Glomerular endothelial cell (primary cell): ENCODE measurements at regions not wholly inside any gene's neighbourhood (a gene's known extent, or its start where the extent isn't known, plus 50 kb on each side); places are given as distances from the start of the nearest gene placed in this dataset.
A peak's percentile ranks its signal among the peaks of the same experiment; 100 is the strongest.
"Not testable (repeated sequence)": the region's sequence is repeated elsewhere in the genome, so short reads cannot be mapped to it uniquely, and the experiment has no call there.

Experiments
- DNase-seq: peaks from one replicate; pipeline ENCODE4 v3.0.0-alpha.2; 2011; ENCODE audit warnings: low read depth, low spot score; ENCODE audit errors: extremely low read depth

- DNase-seq = no peak
These were observed 483.2 kb downstream of the ADRA2A start for GRCh38 chr10:111560027-111560426.

DNA sequence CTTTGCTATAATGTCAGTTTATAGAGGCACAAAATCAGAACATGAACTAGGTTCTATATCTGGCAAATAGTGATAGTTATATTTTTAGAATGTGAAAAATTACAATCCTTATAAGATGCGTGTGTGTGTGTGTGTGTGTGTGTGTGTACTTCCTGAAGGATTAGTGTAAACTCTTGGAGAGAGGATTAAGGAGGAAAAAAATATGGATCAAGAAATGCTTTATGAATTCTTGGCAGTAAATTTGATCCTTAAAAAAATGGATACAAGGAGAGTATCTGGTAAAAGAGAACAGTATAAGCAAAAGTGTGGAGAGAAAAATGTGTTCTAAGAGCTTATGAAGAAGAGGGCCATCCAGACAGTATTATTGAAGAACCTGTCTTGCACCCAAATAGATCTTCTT is 484.3 kb downstream of the ADRA2A start:
- no peak for DNase-seq

DNA sequence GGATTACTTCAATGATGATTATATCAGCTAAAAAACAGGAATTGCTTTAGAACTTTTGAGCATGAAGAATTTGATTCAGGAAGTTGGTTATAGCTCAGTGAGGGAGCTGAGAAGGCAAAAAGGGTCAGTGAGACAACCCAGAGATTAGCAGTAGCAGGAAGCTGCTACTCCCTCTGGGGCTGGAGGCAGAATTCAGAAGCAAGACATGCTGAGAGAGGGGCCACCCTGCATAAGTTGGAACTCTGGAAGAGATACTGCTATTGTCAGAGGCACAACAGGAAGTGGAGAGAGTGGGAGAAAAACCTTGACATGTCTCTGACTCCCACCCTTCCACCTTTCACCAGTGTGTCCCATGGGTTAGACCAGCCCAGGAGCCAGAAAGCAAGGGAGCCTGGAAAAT is 488.7 kb downstream of the ADRA2A start:
- no peak for DNase-seq

DNA sequence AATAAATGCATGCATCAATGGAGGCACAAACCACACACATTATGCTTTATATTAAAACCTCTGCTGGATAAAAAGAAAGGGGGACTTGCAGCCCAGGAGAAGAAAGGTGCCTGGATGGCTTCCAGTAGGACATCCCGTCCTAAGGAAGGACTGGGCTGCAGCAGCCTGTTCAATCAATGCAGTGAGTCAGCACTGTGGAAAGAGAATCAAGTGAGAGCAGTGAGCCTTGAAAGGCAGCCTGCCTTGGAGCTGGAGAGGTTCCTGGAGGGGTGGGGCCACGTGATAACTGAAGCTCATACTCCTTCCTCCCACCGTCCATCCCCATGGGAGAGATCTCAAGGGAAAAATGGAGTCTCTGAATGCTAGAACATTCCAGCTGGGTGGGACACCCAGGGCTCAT is 501.2 kb downstream of the ADRA2A start:
- DNase-seq = no peak

- DNase-seq = no peak
These were observed 502.6 kb downstream of the ADRA2A start for GRCh38 chr10:111579473-111579872.

DNA sequence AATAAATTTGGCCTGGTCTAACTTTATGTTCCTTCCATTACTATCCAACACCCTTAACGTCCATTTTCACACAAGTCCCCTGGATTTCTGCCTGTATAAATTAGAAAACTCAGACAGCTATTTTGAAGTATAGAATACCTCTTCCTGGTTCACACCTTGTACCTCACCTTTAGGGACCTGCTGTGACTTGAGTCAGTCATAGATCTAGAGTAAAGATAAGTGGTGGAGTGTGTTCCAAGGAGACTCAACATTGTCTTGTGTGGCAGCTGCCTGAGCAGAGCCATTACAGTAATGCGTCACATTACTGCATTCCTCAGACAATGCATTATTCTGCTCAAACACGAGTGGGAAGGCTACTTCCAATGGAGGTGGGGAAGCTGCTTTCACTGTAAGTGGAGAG is 513.9 kb downstream of the ADRA2A start:
- DNase-seq = no peak

DNA sequence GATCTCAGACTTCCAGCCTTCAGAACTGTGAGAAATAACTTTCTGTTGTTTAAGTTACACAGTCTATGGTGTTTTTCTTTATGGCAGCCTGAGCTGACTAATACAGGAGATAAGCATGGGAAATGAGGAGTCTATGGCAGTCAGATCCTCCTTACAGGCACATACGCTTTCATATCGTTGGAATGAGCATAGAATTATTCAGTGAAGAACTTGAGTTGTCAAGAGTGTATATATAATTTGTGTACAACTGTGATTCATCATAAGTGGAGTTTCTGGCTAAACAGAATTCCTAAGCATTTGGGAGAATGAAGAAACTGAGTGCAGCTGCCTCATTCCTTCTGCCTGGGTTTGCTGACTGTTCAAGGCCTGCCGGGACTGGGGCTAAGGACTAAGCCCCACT is 516.7 kb downstream of the ADRA2A start:
- DNase-seq = no peak

GRCh38 chr10:111595173-111595572 is 518.3 kb downstream of the ADRA2A start:
- DNase-seq = no peak

- DNase-seq = peak; percentile 9
These were observed 521.7 kb downstream of the ADRA2A start for GRCh38 chr10:111598433-111599059.

GRCh38 chr10:111599943-111600342 is 523.1 kb downstream of the ADRA2A start:
- no peak for DNase-seq

GRCh38 chr10:111600772-111601171 is 523.9 kb downstream of the ADRA2A start:
- no peak for DNase-seq

DNA sequence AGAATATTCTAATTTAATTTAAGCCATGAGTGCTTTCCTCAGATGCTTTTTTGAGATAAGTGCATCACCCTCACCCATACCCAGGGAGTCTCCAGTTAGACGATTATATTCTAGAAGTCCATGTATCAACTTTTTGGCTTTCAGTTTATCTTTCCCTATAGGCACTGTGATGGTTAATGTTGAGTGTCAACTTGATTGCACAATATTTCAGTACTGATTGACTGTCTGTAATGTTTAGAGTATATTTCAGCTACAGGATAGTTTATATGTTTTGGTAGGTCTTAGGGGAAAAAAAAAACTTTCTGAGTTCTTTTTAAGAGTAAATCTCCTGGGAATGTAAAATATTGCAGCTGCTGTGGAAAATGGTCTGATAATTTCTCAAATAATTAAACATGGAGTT is 535.4 kb downstream of the ADRA2A start:
- no peak for DNase-seq

- no peak for DNase-seq
These were observed 549.4 kb downstream of the GPAM start for GRCh38 chr10:111634191-111634590.

DNA sequence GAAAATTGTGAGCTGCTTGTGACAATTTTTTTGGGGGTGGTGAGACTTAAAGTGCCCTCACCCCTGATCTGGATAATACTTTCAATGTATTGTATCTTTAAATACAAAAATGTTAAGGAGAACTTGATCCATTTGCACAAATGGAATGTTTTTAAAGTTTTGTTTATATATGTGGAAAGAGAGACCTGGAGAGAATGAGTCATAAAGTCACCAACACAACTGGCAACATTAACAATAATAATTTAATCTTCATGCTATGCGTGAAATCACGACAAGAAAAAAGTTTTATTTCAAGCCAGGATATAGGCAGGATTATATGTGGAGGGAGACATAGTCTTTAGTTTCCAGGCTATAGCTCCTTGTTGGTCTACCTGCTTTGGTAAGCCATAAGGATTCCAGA is 537.5 kb downstream of the GPAM start:
- no peak for DNase-seq

- no peak for DNase-seq
These were observed 535.5 kb downstream of the GPAM start for GRCh38 chr10:111648046-111648445.

DNA sequence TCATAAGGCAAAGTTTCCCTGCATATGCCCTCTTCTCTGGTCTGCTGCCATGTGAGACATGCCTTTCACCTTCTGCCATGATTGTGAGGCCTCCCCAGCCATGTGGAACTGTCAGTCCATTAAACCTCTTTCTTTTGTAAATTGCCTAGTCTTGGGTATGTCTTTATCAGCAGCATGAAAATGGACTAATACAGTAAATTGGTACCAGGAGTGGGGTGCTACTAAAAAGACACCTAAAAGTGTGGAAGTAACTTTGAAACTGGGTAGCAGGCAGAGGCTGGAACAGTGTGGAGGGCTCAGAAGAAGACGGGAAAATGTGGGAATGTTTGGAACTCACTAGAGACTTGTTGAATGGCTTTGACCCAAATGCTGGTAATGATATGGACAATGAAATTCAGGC is 534.5 kb downstream of the GPAM start:
- DNase-seq = not testable (repeated sequence)

DNA sequence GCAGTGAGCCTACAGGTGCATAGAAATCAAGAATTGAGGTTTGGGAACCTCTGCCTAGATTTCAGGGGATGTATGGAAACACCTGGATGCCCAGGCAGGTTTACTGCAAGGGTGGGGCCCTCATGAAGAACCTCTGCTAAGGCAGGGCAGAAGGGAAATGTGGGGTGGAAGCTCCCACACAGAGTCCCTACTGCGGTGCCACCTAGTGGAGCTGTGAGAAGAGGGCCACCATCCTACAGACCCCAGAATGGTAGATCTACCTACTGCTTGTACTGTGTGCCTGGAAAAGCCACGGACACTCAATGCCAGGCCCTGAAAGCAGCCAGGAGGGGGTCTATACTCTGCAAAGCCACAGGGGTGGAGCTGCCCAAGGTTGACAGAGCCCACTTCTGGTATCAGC is 533.5 kb downstream of the GPAM start:
- no peak for DNase-seq

DNA sequence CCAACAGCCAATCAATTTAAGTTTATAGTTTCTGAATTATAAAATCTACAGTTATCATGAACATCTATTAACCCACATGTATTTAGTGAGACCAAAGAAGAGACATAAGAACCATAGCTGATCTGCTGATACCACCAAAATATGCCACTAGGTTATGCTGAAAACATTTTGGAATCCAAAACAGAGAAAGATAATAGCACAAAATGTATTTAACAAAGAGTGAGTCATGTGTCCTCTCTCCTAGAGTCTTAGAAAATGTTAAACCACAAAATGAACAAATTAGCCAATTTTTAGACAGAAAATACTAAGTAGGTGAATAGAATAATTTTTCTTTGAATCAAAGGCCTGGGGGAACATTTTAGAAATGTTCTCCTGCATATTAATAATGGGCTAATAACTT is 527.5 kb downstream of the GPAM start:
- DNase-seq = no peak

DNA sequence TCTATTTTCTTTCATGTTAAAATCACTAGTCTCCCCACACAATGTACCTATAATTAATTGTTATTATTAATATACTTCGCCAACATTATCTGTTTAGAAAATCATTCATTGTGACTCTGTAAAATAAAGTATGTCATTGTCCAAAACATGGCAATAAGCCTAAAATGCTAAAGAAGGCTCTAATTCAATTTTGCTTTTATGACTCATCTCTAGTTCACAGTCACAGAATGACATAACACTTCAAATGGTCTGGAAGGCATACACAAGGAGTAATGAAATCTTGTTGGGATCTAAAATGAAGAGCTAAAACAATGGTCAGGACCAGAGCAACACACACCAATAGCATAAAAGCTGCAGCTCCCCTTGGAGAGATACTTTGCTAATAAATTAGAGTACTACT is 505.8 kb downstream of the GPAM start:
- no peak for DNase-seq

- no peak for DNase-seq
These were observed 496.8 kb downstream of the GPAM start for GRCh38 chr10:111686796-111687195.

DNA sequence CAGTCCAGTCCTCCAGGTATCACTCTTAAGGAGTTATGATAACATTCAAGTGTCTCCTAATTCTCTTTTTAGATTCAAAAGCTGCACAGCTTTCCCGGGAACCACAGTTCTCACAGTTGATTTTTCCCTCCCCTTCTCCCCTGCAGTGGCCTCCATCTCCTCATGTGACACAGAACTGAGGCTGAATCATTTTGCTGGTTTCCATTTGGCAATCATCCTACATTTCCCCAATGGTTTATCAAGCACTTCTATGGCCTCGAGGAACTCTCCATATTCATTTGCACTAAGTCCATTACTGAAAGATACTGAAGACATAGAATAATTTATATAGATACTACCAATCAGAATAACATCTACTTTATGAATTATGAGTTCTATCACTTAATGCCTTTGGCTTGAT is 484.9 kb downstream of the GPAM start:
- DNase-seq = no peak

- DNase-seq = no peak
These were observed 479.6 kb downstream of the GPAM start for GRCh38 chr10:111703986-111704385.

DNA sequence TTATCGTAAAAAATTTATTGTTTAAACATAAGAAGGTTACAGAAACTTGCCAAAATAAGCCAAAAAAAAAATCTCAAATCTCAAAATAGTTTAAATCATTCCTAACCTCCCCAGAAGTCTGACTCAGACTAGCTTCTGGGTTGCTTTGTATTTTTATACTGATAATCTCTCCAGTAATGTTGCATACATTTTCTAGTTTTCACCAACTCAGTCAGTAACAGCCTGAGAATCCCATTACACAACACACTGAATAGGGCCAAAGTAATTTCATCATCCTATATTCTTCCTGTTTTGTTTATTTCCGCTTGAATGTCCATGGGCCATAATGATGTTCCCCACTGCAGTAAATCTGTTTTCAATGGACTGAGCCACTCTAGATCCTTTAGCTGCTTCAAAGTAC is 478.5 kb downstream of the GPAM start:
- no peak for DNase-seq
